ENCODE measurements at regions not wholly inside any gene's neighbourhood (a gene's known extent, or its start where the extent isn't known, plus 50 kb on each side); places are given as distances from the start of the nearest gene placed in this dataset.

DNA sequence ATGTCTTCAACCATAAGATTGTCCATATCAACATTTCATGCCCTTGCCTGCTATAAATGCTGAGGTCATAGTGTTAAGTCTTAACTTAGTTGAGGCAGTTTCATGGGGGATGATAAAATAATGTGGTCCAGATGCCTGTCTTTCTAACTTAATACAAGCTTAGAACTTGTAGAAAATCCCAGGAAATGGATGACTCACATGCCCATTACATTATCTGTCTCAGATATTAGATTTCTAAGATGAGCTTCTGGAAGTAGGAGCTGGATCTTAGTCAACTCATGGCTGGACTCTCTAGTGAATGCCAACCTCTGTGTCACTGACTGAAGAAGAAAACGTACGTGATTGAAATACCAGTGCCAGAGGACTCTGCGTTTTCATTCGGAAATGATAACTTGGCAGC lies 797.5 kb upstream of the EEF2KMT start:
- no peak for DNase-seq (ENCODE audit: low spot score)
- CTCF ChIA-PET = no interaction called here
- H3K27ac ChIP-seq = no peak overlapping the region
- TF ChIP-seq CTCF (conservative IDR thresholded peaks at IDR 0.05; ENCODE audit: low read depth) = no peak
- POLR2A ChIA-PET (ENCODE audit: low non-redundant PET) = no interaction called here

- no peak overlapping the region for H3K27ac ChIP-seq
- ChIA-PET POLR2A (ENCODE audit: low non-redundant PET) (no interaction called here), CTCF (no interaction called here)
- no peak for TF ChIP-seq CTCF (conservative IDR thresholded peaks at IDR 0.05; ENCODE audit: low read depth)
- no peak for DNase-seq (ENCODE audit: low spot score)
These were observed 793.7 kb upstream of the EEF2KMT start for GRCh38 chr16:5891296-5891695.

DNA sequence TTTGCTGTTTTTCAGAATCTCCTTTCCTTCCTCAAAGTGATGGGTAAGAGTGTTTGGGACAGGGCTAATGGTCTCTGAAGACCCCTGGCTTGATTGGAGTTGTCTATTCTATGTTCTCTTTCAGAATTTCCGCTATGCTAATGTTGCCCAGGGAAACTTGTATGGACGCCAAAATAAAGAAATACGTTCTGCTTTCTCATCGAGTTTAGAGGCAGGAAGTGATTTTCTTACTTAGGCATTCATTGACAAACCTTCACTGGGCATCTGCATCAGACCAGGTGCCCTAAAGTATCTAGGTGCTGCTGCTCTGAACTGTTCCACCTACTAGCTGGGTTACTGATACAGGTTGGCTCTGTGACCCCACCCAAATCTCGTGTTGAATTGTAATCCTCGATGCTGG lies 787.9 kb upstream of the EEF2KMT start:
- POLR2A ChIA-PET (ENCODE audit: low non-redundant PET) = no interaction called here
- no peak overlapping the region for H3K27ac ChIP-seq
- no peak for DNase-seq (ENCODE audit: low spot score)
- CTCF ChIA-PET = no interaction called here
- TF ChIP-seq CTCF (conservative IDR thresholded peaks at IDR 0.05; ENCODE audit: low read depth) = no peak

DNA sequence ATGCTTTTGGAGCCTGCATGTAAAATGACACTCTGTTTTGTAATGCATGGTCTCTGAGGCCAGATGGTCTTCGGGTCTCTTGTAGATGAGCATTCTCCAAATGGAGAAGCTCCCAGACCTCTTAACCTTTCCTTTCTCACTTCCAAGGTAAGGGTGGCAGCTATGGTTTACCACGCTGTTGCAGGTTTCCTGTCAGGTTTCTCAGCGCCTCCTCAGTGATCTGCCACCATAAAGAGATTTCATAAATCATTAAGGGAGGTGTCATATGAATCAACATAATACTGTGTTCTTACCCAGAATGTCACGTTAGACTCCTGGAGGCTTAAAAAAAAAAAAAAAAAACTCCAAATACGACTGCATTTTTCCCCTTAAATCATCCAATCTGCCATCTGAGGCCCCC lies 787.4 kb upstream of the EEF2KMT start:
- ChIA-PET POLR2A (ENCODE audit: low non-redundant PET) (no interaction called here), CTCF (no interaction called here)
- DNase-seq (ENCODE audit: low spot score) = no peak
- H3K27ac ChIP-seq = no peak overlapping the region
- TF ChIP-seq CTCF (conservative IDR thresholded peaks at IDR 0.05; ENCODE audit: low read depth) = no peak

- TF ChIP-seq CTCF (conservative IDR thresholded peaks at IDR 0.05; ENCODE audit: low read depth) = no peak
- no peak for DNase-seq (ENCODE audit: low spot score)
- ChIA-PET POLR2A (ENCODE audit: low non-redundant PET) (no interaction called here), CTCF (no interaction called here)
- H3K27ac ChIP-seq = no peak overlapping the region
These were observed 786.7 kb upstream of the EEF2KMT start for GRCh38 chr16:5884339-5884738.

GRCh38 chr16:5882087-5882640 lies 784.6 kb upstream of the EEF2KMT start:
- TF ChIP-seq CTCF (conservative IDR thresholded peaks at IDR 0.05; ENCODE audit: low read depth) = no peak
- ChIA-PET POLR2A (ENCODE audit: low non-redundant PET) (no interaction called here), CTCF (no interaction called here)
- DNase-seq (ENCODE audit: low spot score) = no peak
- no peak overlapping the region for H3K27ac ChIP-seq

GRCh38 chr16:5875416-5875815 lies 777.8 kb upstream of the EEF2KMT start:
- ChIA-PET POLR2A (ENCODE audit: low non-redundant PET) (no interaction called here), CTCF (no interaction called here)
- DNase-seq (ENCODE audit: low spot score) = no peak
- no peak for TF ChIP-seq CTCF (conservative IDR thresholded peaks at IDR 0.05; ENCODE audit: low read depth)
- no peak overlapping the region for H3K27ac ChIP-seq

All from RWPE1 (cell line).